ENCODE measurements at regions not wholly inside any gene's neighbourhood (a gene's known extent, or its start where the extent isn't known, plus 50 kb on each side); places are given as distances from the start of the nearest gene placed in this dataset.
A peak's percentile ranks its signal among the peaks of the same experiment; 100 is the strongest.
"Not testable (repeated sequence)": the region's sequence is repeated elsewhere in the genome, so short reads cannot be mapped to it uniquely, and the experiment has no call there.

DNA sequence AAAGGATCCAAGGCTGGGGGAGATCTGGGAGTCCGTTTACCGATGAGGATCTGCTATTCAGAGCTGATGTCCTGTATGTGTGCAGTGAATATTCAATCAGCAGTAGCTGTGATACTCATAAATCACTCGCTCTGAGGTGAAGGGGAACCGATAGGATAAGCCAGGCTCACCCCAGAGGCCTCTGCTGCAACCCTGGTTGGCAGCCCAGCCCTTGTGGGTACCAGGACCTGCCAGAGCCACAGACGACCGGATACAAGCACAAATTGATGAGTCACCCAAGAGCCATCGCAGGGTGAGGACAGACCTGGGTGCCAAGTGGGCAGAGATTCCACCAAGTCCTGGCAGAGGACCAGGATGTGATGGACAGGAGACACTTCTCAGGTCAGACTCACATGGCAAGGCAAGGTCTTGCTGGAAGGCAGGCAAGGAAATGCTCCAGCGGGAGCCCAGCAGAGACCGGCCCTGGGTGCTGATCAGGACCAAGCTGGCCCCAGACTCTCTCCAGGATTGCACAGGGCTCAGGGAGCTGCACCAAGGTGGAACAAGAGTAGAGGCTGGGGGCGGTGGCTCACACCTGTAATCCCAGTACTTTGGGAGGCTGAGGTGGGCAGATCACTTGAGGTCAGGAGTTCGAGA is 112.2 kb upstream of the ZNF479 start:
- DNase-seq (ENCODE audit: low spot score); intact Hi-C loops (cut with DNase I): not testable (repeated sequence)

DNA sequence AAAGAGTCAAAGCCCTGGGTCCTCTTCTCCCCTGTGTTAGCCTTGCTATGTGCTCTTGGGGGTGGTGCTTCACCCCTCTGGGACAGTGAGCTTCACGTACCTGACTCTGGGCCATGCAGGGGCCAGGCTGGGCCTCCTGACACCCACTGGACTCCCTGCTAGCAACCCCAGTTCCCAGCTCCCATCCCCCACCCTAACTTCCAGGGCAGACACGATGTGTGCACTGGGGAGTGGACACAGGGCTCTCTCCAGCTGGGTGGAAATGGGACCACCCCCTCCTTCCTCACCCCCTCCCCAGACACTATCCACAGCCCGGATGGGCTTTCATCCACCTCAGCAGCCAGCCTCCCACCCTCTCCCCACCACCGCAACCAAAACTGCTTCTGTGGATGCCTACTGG is 113.0 kb upstream of the ZNF479 start:
- no peak for DNase-seq (ENCODE audit: low spot score)
- intact Hi-C loops (cut with DNase I): no loop called here

DNA sequence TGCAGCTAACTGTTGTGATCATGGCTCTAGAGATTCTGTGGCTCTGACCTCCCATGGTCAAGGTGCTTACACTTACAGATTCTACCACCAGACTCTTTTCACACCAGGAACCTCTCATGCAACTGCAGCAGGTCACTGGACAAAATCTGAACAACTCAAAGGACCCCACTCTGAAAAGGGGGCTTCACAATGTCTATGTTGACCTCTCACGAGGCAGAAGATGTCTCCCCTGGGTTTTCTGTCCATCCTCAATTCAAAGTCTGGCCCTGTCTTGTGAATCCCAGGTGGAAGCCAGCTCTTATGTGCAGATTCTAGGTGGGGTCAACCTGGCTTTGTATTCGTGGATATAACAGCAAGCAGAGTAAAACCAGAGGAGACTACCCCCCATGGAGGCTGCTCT is 118.6 kb upstream of the ZNF479 start:
- no peak for DNase-seq (ENCODE audit: low spot score)
- intact Hi-C loops (cut with DNase I): no loop called here

DNA sequence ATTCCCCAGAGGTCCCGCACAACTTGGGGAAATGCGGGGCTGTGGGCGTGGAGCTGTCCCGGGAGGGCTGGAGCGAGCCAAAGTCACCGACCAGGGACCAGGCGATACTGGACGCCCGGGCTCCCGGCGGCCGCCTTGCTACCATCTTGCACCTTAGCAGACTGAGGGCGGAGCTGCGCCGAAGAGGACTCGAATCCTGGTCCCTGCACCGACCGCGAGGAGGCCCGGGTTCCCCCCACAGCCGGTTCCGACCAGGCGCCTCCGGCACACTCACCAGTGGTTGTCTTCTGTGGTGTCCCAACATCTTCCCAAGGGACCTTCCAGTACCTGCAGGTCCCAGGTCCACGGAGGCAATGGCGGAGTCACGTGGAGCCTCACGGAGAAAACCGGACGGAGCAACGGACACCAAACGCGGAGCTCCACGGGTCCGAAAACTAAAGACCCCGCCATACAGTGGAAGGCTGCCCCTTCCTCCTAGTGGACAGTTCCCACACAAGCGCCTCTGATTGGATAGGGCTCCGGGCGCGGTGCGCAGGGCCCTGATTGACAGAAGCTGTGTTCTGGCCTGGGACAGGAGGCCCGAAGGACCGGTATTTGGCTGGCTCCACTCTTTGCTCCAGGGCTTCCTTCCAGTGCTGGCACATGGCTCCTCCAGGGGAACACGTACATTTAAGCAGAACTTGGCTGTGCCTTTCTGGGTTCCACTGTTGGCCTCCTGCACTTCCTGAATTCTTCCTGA is 124.6 kb upstream of the ZNF479 start:
- intact Hi-C loops (cut with DNase I): no loop called here
- DNase-seq (ENCODE audit: low spot score): no peak

DNA sequence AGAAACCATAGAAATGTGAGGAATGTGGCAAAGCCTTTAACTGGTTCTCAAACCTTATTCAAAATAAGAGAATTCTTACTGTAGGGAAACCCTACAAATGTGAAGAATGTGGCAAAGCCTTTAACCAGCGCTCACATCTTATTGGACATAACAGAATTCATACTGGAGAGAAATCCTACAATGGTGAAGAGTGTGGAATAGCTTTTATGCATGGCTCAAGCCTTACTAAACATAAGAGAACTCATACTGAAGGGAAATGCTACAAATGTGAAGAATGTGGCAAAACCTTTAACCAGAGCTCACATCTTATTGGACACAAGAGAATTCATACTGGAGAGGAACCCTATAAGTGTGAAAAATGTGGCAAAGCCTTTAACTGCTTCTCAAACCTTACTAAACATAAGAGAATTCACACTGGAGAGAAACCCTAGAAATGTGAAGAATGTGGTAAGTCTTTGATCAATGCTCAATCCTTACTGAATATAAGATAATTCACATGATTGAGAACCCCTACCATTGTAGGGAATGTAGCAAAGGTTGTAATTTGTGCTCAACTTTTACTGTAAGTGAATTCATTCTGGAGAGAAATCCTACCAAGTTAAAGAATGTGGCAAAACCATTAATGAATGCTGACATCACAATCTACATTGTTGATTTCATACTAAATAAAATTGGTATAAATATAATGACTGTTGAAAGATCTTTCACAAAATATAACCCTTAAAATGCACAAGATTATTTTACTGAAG is 142.5 kb upstream of the ZNF479 start:
- DNase-seq (ENCODE audit: low spot score): no peak
- intact Hi-C loops (cut with DNase I): no loop called here

DNA sequence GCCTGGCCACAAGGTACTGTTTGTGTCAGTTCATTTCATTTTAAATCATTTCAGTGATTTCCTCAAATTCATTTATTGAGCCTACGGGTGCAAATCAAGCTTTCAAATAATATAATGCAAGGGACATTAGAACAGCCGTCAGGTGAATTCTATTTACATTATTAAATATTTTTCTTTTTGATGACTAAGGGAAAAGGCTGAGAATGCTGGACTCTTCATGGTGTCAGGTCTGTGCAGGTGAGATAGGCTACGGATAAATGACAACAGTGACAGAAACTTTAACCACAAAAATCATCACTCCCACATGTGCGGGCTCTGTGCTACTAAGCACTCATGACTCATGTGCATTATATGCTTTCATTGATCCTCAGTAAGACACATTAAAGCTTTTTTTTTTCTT is 149.2 kb upstream of the ZNF716 start:
- intact Hi-C loops (cut with DNase I): no loop called here
- DNase-seq (ENCODE audit: low spot score): no peak

DNA sequence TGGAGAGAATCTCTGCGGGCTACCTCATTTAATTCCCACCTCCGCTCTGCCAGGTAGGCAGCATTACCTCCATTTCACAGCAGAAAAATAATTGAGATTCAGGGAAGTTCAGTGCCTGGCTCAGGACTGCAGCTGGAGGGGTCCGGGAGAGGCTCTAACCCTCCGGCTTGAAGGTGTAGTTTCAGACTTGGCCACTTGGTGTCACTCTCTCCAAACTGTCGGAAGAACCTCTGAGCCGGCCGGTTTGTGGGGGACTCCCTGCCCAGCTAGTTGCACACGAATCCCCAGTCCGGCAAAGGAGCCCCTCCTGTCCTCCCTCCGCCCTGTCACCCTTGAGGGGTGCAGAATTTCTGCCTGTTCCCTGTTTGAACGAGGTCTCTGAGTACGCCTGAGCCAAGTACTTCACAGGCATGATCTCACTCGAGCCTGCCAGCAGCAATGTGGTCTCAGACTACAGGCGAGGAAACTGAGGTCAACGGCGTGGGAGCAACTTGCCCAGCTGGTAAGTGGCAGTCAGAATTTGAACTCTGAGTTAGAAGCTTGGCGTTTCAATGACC is 144.7 kb upstream of the ZNF716 start:
- no peak for DNase-seq (ENCODE audit: low spot score)
- intact Hi-C loops (cut with DNase I): loop anchor here (2.0 kb wide), 1 partner anchor 176 kb away; no protein-coding TSS in a partner anchor

DNA sequence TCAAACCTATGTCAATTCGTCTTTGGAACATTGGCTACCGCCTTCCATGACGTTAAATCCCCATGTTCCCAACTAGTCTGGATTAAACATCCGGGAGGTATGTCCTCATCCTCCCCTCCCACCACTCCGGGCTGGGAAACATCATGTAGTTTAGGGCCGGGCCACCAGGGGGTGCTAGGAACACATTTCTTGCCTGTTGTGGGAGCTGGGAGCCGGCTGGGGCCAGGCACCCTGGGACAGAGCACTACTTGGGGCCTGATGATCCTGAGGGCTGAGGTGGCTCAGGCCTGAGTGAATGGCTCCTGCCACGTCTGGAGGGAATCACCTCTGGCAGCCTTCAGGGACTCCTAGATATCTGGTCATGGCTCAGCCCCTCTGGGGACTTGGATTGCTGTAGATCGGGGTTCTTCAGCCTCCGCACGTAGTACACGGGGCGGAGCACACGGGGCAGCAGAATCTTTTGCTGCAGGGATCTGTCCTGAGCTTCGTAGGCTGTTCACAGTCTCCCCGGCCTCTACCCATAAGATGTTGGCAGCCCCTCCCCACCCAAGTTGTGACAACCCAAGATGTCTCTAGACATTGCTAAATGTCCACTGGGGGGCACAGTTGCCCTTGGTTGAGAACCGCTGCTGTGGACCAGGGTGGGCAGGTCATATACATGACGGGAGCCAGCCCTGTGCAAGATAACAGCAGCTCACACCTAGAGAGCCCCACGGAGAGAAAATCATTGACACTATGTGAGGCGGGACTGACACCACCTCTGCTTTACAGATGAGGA is 141.2 kb upstream of the ZNF716 start:
- intact Hi-C loops (cut with DNase I): no loop called here
- no peak for DNase-seq (ENCODE audit: low spot score)

DNA sequence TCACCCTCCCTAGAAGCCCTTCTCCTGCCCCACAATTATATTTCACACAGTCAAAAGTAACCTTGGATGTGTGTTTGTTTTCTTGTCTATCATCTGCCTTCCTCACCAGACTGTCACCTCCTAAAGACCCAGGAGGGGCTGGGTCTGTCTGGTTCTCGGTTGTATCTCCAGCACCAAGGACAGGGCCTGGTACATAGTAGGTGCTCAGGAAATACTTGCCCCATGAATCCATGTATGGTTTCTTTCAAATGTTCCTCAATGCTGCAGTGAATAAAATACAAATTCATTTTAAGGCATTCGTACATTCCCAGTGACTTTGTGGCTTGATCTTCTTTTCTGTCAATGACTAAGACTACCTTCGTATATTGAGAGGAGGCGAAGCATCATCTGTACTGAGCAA is 122.9 kb upstream of the ZNF716 start:
- intact Hi-C loops (cut with DNase I): no loop called here
- no peak for DNase-seq (ENCODE audit: low spot score)

DNA sequence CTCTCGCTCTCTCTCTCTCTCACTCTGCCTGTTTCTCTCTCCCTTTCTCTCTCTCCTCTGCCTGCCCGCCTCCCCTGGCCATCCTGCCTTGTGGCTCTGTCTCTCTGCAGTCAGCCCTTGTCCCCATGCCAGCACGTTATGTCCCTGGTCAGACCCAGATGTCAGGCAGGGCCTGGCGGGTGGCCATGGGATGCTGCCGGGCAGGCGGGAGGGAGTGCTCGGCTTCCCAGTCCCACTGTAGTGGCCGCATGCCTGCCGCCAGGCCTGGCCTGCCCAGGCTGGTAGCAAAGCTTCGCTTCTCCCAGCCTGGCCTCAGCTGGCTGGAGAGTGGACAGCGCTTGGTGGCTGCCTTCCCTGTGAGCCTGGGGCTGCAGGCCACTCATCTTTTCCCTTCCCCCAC is 121.5 kb upstream of the ZNF716 start:
- intact Hi-C loops (cut with DNase I): no loop called here
- DNase-seq (ENCODE audit: low spot score): peak; percentile 85

DNA sequence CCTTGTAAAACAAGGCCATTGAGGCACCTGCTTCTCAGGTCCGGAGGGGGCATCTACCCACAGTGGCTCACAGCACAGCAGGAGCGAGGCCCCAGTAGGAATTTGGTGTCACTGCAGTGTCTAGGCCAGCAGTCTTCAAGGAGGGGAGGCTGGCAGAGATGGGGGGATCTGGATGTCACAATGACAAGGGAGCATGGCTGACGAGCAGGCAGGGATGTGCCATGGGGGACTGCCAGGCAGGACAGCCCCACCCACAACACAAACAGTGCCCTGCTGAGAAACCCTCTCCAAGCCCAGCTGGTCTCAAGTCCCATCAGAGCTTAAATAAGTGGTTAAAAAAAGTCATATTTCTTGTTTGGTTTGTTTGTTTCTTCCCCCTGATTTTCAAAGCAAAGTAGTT is 121.0 kb upstream of the ZNF716 start:
- intact Hi-C loops (cut with DNase I): no loop called here
- DNase-seq (ENCODE audit: low spot score): no peak

DNA sequence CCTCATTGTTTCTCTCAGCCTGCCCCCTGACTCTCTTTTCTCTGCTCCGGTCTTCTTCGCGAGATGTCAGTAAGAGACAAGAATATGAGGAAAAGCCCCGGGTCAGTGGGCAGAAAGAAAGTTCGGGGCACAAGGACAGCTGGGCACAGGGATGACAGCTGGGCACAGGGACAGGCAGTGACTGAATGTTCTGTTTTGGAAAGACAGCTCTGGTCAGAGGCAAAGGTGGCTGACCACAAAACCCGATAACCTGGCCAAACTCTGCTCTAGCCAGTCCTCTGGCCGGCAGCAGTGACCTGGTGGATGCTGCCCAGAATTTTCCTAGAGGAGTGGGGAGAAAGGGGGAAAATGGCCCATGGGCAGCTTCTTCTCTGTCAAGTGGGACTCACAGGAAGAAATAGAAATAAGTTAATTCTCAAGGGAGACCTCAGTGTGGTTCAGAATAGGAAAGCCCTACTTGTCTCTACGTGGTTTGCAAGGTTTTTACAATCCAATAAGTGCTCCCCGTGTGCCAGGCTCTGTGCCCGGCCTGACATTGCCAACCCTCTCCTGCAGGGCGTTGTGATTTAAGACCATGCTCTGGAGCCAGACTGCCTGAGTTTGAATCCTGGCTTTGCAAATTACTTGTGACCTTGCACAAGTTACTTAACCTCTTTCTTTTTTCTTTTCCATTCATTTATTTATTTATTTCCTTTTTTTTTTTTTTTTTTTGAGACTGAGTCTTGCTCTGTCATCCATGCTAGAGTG is 110.6 kb upstream of the ZNF716 start:
- intact Hi-C loops (cut with DNase I): no loop called here
- no peak for DNase-seq (ENCODE audit: low spot score)

DNA sequence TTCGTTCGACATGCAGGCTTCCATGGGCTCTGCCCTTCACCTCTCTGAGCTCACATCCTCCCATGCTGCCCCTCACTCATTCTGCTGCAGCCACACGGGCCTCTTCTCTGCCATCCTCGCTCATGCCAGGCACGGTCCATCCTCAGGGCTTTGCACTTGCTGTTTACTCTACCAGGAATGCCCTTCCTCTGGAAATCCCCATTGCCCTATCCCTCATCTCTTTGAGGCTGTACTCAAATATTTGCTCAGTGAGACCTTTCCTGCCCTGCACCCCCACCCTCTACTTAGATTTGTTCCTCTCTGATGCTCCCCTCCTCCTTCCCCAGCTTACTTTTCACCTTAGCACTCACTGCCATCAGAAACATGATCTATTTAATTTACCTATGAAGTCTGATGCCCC is 107.0 kb upstream of the ZNF716 start:
- intact Hi-C loops (cut with DNase I): no loop called here
- DNase-seq (ENCODE audit: low spot score): no peak

DNA sequence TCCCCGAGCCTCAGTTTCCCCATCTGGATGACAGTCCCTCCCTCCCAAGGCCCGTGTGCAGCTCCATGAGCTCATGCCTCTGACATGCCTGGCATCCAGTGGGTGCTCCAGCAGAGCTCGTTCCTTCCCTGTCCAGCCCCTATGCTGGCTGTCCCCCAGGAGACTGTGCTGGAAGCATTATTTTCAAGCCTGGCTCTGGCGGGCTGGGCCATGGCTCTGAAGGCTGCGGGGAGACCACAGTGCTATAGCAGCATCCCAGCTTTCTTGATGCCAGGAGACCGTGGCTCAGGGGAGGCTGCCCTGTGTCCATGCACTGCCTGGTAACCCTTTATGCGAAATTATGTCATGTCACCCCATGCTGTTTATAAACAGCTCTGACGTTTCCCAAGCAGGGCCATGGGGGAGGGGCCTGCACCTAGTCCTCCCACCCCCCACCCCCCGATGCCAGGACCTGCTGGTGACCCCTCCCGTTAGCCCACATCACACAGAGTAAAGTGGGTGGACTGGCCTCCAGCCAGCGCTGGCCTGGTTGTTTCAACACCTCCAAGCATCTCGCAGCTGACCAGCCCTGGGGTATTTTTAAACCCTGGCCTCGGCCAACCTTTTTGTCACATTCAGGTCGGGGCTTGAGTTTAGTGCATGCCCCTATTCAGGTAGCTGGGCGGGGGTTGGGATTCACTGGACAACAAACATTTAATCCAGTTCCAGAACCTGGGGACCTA is 105.9 kb upstream of the ZNF716 start:
- intact Hi-C loops (cut with DNase I): no loop called here

DNA sequence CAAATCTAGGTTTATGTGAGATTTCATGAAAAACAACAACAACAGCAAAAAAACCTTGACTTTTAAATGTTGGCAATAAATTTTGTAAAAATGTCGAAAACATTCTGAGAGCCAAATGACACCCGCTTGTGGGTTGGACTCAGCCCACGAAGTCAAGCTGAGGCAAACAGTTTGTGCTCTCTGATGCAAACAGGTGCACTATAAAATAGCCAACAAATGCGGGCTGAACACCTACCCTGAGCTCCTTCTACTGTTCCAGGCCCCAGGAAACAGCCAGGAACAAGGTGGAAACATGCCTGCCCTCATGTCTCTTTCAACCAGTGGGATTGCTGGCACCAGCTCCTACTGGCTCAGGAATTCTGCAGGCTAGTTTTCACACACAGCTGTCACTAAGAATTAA is 105.0 kb upstream of the ZNF716 start:
- intact Hi-C loops (cut with DNase I): no loop called here
- no peak for DNase-seq (ENCODE audit: low spot score)

More for the DNA sequence above, 105.9 kb upstream of the ZNF716 start:
- DNase-seq (ENCODE audit: low spot score): peak; percentile 84

DNA sequence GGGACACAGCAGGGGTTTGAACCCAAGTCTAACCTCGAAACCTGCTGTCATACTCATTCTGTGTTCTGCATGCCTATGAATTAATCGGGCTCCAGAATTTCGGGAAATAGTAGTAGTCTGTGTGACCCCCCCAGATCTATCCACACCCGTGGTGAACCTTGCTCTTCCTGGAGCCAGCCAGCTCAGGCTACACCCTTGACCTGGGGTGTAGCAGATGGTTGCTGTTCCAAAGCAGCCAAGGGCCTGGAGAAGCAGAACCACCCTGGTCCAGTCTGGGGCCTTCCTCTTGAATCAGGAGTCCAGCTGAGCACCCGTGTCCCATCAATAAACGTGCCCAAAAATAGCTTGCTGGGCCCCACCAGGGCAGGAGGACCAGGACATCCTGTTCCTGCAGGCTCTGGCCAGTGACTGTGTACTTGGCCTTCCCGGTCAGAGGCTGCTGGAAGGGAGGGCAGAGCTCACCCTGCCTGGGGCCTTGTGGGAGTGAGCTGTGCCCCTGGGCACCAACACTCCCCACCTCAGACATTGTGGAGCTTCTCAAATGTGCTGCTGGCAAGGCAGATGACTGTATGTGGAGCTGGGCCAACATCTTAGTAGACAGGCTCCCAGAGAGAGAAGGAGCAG is 101.2 kb upstream of the ZNF716 start:
- intact Hi-C loops (cut with DNase I): no loop called here
- DNase-seq (ENCODE audit: low spot score): no peak

DNA sequence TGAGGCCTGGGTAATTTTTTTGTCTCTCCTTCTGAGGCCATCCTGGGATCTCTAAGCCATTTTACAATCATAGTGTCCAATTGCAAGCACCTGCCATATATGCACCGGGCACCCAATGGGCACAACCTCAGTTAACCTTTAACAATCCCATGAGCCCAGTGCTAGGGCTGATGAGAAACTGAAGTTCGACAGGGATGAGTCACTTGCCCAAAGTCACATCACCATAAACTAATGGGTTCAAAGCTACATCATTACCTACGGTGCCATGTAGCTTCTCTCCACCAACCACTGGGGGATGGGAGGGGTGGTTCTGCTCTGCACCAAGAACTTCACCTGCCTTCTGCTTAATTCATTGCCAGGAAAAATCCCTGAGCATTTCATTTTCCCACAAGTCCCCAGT is 95.8 kb upstream of the ZNF716 start:
- intact Hi-C loops (cut with DNase I): no loop called here
- DNase-seq (ENCODE audit: low spot score): no peak

DNA sequence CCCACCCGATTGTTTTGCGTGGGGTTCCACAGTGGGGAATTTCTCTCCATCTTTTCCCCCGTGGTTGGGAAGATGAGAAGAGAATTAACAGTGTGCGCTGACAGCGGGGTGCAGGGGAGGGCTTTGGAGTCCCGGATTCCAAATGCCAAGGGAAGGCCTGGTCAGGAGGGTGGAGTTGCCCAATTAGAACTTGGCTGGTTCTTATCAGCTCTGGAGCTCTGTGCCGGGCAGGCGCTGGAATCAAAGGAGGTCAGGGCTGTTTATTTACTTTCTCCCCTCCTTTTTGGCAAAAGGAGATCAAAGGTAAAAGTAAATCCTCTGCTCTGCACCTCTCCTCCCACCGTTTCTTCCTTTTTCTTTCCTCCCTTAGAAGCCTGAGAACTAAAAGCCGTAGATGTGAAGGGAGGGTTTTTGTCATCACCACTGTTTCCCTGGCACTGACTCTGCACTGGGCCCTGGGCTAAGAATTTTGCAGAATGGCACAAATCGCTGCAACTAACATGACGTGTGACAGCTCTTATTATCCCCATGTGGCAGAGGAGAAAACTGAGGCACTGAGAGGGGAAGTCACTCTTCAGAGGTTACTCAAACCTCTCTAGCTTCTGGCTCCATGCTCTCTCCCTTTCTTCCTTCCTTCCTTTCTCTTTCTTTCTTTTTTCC is 95.2 kb upstream of the ZNF716 start:
- intact Hi-C loops (cut with DNase I): no loop called here
- DNase-seq (ENCODE audit: low spot score): no peak
